ENCODE measurements at regions not wholly inside any gene's neighbourhood (a gene's known extent, or its start where the extent isn't known, plus 50 kb on each side); places are given as distances from the start of the nearest gene placed in this dataset.

DNA sequence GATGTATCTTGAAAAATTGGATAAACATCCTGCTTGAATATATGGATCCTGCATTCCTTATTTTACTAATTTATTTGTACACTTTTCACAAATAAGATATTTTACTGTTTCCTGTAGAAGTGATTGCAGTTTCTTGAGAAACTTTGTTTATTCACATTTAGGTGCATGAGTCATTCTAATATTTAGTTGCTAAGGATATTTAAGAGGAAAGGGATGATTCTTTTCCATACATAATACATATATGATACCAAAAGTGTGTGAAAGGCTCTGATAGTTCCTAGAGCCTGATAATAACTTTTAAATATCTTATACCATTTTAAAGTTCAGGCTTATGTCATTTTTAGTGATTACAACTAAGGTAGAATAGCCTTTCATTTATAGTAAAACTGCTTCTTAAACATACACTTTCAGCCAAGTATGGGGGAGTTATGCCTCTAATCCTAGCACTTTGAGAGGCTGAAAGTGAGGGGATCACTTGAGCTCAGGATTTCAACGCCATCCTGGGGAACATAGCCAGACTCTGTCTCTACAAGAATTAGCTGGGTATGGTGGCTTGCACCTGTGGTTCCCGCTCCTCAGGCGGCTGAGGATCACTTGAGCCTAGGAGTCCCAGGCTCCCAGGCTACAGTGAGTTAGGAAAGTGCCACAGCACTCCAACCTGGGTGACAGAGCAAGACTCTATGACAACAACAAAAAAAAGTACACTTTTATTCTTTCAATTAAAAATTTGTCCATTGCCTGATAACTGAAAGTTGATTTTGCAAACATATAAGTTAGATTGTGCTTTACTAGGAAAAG, 262.6 kb upstream of the LRIG3 start:
- ATAC-seq (no peak), DNase-seq (ENCODE audit: low spot score) (no peak), FAIRE-seq (no peak)
- ChIA-PET POLR2A (no interaction called here), CTCF (ENCODE audit: low intra/inter-chr PET ratio, low total read pairs) (no interaction called here)
- intact Hi-C loops (cut with micrococcal nuclease; ENCODE audit: unreplicated experiment) (no loop called here), in situ Hi-C loops (cut with HindIII; ENCODE audit: extremely low pct_ligation_motif_present, low pct_unique_long_range_greater_than_20kb) (no loop called here)
- Histone ChIP-seq H3K27me3 (ENCODE audit: control insufficient read depth in 1 of 2, insufficient read depth in 2 of 2, low read length in 2 of 2) (no peaks in the 10 kb centered on the region; a peak in 1 of 5 replicates), H4K20me1 (ENCODE audit: insufficient read depth, low read length) (no peaks in the 10 kb centered on the region), H3K9ac (ENCODE audit: insufficient read depth, low read depth, low read length) (no peak overlapping the region), H3K4me3 (replicated peaks in 1 of 3; ENCODE audit: insufficient read depth in 1 of 3, low read depth in 2 of 3, low read length in 3 of 3) (no peak overlapping the region), H3K4me1 (ENCODE audit: insufficient read depth, low read length) (no peaks in the 10 kb centered on the region), H3K27ac (ENCODE audit: extremely low read length, insufficient read depth, low read length) (no peak overlapping the region), H2AFZ (ENCODE audit: low read length) (no peak overlapping the region), H3K9me3 (ENCODE audit: low read length) (no peaks in the 10 kb centered on the region), H3K36me3 (replicated peaks in 1 of 2; ENCODE audit: control insufficient read depth in 1 of 2, insufficient read depth in 2 of 2, low read length in 2 of 2) (no peaks in the 10 kb centered on the region), H3K4me2 (ENCODE audit: low read depth, low read length) (no peak overlapping the region), H3K79me2 (ENCODE audit: insufficient read depth, low read length) (no peaks in the 10 kb centered on the region)
- no TSS peak for BruUV-seq (replicated peaks)
- TF ChIP-seq ZNF12 (CRISPR knock-in tag; IDR thresholded peaks at IDR 0.05) = no peak
- no peak for TF ChIP-seq NFKB2 (CRISPR knock-in tag; IDR thresholded peaks at IDR 0.05; ENCODE audit: borderline replicate concordance)
- no peak for TF ChIP-seq BCL6 (CRISPR knock-in tag; IDR thresholded peaks at IDR 0.05)
- no peak for TF ChIP-seq ISL2 (CRISPR knock-in tag; IDR thresholded peaks at IDR 0.05)
- TF ChIP-seq MED13 (CRISPR knock-in tag; IDR thresholded peaks at IDR 0.05) = no peak
- no peak for TF ChIP-seq GZF1 (CRISPR knock-in tag; IDR thresholded peaks at IDR 0.05)
- no peak for TF ChIP-seq SNAI1 (CRISPR knock-in tag; IDR thresholded peaks at IDR 0.05; ENCODE audit: borderline replicate concordance)
- TF ChIP-seq TEAD3 (CRISPR knock-in tag; optimal IDR thresholded peaks at IDR 0.05; ENCODE audit: borderline replicate concordance) = no peak
- no peak for TF ChIP-seq ZFYVE20 (CRISPR knock-in tag; IDR thresholded peaks at IDR 0.05; ENCODE audit: borderline replicate concordance, low read depth)
- 0% methylated on average over 3 of the region's 3 CpGs for WGBS (ENCODE audit: low lambda C conversion rate)

DNA sequence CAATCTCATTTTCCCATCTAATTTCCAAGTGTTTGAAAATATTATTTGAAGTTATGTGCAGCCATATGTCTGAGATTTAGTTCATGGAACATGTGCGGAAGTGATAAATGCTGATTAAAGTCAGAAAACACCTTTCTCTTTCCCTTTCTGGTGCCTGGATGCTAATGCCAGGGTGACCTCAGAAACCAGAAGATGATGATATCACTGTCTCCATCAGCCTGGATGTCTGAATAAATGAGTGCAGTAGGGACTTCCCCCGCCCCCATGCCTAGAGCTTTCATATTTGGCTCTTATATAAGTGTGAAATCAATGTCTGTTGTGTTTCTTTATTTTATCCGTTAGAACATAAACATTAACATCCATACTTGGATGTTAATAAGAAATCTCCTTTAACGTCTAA, 261.9 kb upstream of the LRIG3 start:
- Histone ChIP-seq H3K9ac (ENCODE audit: insufficient read depth, low read depth, low read length) (no peak overlapping the region), H2AFZ (ENCODE audit: low read length) (no peak overlapping the region), H3K27me3 (ENCODE audit: control insufficient read depth in 1 of 2, insufficient read depth in 2 of 2, low read length in 2 of 2) (no peaks in the 10 kb centered on the region), H3K9me3 (ENCODE audit: low read length) (no peaks in the 10 kb centered on the region), H3K4me2 (ENCODE audit: low read depth, low read length) (no peak overlapping the region), H3K27ac (ENCODE audit: extremely low read length, insufficient read depth, low read length) (no peak overlapping the region), H3K36me3 (replicated peaks in 1 of 2; ENCODE audit: control insufficient read depth in 1 of 2, insufficient read depth in 2 of 2, low read length in 2 of 2) (no peaks in the 10 kb centered on the region), H3K4me1 (ENCODE audit: insufficient read depth, low read length) (no peaks in the 10 kb centered on the region), H3K79me2 (ENCODE audit: insufficient read depth, low read length) (no peaks in the 10 kb centered on the region), H4K20me1 (ENCODE audit: insufficient read depth, low read length) (no peaks in the 10 kb centered on the region), H3K4me3 (replicated peaks in 1 of 3; ENCODE audit: insufficient read depth in 1 of 3, low read depth in 2 of 3, low read length in 3 of 3) (no peak overlapping the region)
- intact Hi-C loops (cut with micrococcal nuclease; ENCODE audit: unreplicated experiment) (no loop called here), in situ Hi-C loops (cut with HindIII; ENCODE audit: extremely low pct_ligation_motif_present, low pct_unique_long_range_greater_than_20kb) (no loop called here)
- BruUV-seq (replicated peaks) = no TSS peak
- no peak for DNase-seq (ENCODE audit: low spot score)
- ChIA-PET CTCF (ENCODE audit: low intra/inter-chr PET ratio, low total read pairs) (no interaction called here), POLR2A (no interaction called here)
- 13% methylated on average over 4 of the region's 4 CpGs for WGBS (ENCODE audit: low lambda C conversion rate)
- no peak for FAIRE-seq
- no peak for ATAC-seq
- no peak for TF ChIP-seq NR2F2 (IDR thresholded peaks at IDR 0.05; ENCODE audit: borderline replicate concordance, low read depth)
- no peak for TF ChIP-seq FOSL1 (CRISPR knock-in tag; IDR thresholded peaks at IDR 0.05; ENCODE audit: borderline replicate concordance)
- TF ChIP-seq ZNF326 (CRISPR knock-in tag; IDR thresholded peaks at IDR 0.05; ENCODE audit: borderline replicate concordance) = no peak
- TF ChIP-seq TSC22D2 (CRISPR knock-in tag; IDR thresholded peaks at IDR 0.05; ENCODE audit: borderline replicate concordance) = no peak
- TF ChIP-seq, protein P1, sequence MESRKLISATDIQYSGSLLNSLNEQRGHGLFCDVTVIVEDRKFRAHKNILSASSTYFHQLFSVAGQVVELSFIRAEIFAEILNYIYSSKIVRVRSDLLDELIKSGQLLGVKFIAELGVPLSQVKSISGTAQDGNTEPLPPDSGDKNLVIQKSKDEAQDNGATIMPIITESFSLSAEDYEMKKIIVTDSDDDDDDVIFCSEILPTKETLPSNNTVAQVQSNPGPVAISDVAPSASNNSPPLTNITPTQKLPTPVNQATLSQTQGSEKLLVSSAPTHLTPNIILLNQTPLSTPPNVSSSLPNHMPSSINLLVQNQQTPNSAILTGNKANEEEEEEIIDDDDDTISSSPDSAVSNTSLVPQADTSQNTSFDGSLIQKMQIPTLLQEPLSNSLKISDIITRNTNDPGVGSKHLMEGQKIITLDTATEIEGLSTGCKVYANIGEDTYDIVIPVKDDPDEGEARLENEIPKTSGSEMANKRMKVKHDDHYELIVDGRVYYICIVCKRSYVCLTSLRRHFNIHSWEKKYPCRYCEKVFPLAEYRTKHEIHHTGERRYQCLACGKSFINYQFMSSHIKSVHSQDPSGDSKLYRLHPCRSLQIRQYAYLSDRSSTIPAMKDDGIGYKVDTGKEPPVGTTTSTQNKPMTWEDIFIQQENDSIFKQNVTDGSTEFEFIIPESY (CRISPR knock-in tag; IDR thresholded peaks at IDR 0.05) = no peak
- no peak for TF ChIP-seq ZNF576 (CRISPR knock-in tag; IDR thresholded peaks at IDR 0.05)
- TF ChIP-seq SNAPC2 (CRISPR knock-in tag; IDR thresholded peaks at IDR 0.05) = no peak
- TF ChIP-seq ZC3H4 (CRISPR knock-in tag; IDR thresholded peaks at IDR 0.05; ENCODE audit: borderline replicate concordance) = no peak
- no peak for TF ChIP-seq POLR2AphosphoS2 (IDR thresholded peaks at IDR 0.05; ENCODE audit: low read depth, low read length)

All from HepG2 (cell line).